IMR-90 (cell line): ENCODE measurements at regions not wholly inside any gene's neighbourhood (a gene's known extent, or its start where the extent isn't known, plus 50 kb on each side); places are given as distances from the start of the nearest gene placed in this dataset.

Experiments used
- BHLHE40 ChIP-seq: fragments of 150-350 bp; IDR thresholded peaks from 2 replicates; pipeline ENCODE4 v1.6.1; 2016; ENCODE audit warnings: mild to moderate bottlenecking, low read depth, low read length
- CEBPB ChIP-seq: IDR thresholded peaks from 2 replicates; pipeline ENCODE4 v1.6.1; 2012; ENCODE audit warnings: low read depth, low read length, improper control_type of control experiment
- FOS ChIP-seq: fragments of 150-350 bp; IDR thresholded peaks from 2 replicates; pipeline ENCODE4 v1.6.1; 2016; ENCODE audit warnings: low read depth, low read length
- MAZ ChIP-seq: IDR thresholded peaks from 2 replicates; pipeline ENCODE4 v1.6.1; 2012; ENCODE audit warnings: low read depth, mild to moderate bottlenecking, low read length, improper control_type of control experiment, moderate library complexity, borderline replicate concordance
- POLR2A ChIP-seq: IDR thresholded peaks from 2 replicates; pipeline ENCODE4 v1.6.1; 2012; ENCODE audit warnings: mild to moderate bottlenecking, low read depth, low read length
- RAD21 ChIP-seq: IDR thresholded peaks from 2 replicates; pipeline ENCODE4 v1.6.1; 2012; ENCODE audit warnings: low read length, improper control_type of control experiment
- TF ChIP-seq, protein P1 (sequence below): conservative IDR thresholded peaks from 2 replicates; pipeline ENCODE4 v1.5.1; 2012; ENCODE audit warnings: mild to moderate bottlenecking, low read depth, low read length, improper control_type of control experiment
- TF ChIP-seq, protein P2 (sequence below): fragments of 150-350 bp; IDR thresholded peaks from 2 replicates; pipeline ENCODE4 v1.6.1; 2017; ENCODE audit warnings: mild to moderate bottlenecking, antibody characterized with exemption, low read length, low read depth
- TF ChIP-seq, protein P3 (sequence below): fragments of 150-350 bp; IDR thresholded peaks from 2 replicates; pipeline ENCODE4 v1.6.1; 2016; ENCODE audit warnings: low read depth, mild to moderate bottlenecking, low read length, moderate library complexity, borderline replicate concordance

DNA sequence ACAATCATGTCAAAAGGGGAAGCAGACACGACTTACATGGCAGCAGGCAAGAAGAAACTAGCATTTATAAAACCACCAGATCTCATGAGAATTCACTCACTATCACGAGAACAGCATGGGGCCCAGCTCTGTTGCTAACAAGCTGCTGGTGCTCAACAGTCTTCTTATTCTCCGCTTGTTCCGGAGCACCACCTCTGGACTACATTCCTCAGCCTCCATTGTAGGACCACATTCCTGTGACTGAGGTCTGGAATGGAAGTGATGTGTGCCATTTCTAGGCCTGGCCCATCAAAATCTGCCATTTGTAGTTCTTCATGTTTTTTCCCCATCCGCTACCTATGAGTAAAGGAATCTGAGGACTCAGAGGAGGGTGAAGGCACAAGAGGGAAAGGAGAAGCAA is 111.5 kb upstream of the PTCHD1 start:
- TF ChIP-seq, protein P1, sequence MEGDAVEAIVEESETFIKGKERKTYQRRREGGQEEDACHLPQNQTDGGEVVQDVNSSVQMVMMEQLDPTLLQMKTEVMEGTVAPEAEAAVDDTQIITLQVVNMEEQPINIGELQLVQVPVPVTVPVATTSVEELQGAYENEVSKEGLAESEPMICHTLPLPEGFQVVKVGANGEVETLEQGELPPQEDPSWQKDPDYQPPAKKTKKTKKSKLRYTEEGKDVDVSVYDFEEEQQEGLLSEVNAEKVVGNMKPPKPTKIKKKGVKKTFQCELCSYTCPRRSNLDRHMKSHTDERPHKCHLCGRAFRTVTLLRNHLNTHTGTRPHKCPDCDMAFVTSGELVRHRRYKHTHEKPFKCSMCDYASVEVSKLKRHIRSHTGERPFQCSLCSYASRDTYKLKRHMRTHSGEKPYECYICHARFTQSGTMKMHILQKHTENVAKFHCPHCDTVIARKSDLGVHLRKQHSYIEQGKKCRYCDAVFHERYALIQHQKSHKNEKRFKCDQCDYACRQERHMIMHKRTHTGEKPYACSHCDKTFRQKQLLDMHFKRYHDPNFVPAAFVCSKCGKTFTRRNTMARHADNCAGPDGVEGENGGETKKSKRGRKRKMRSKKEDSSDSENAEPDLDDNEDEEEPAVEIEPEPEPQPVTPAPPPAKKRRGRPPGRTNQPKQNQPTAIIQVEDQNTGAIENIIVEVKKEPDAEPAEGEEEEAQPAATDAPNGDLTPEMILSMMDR: no peak
- TF ChIP-seq CEBPB: no peak
- TF ChIP-seq, protein P2, sequence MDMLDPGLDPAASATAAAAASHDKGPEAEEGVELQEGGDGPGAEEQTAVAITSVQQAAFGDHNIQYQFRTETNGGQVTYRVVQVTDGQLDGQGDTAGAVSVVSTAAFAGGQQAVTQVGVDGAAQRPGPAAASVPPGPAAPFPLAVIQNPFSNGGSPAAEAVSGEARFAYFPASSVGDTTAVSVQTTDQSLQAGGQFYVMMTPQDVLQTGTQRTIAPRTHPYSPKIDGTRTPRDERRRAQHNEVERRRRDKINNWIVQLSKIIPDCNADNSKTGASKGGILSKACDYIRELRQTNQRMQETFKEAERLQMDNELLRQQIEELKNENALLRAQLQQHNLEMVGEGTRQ: no peak
- TF ChIP-seq POLR2A: no peak
- no peak for TF ChIP-seq BHLHE40
- TF ChIP-seq, protein P3, sequence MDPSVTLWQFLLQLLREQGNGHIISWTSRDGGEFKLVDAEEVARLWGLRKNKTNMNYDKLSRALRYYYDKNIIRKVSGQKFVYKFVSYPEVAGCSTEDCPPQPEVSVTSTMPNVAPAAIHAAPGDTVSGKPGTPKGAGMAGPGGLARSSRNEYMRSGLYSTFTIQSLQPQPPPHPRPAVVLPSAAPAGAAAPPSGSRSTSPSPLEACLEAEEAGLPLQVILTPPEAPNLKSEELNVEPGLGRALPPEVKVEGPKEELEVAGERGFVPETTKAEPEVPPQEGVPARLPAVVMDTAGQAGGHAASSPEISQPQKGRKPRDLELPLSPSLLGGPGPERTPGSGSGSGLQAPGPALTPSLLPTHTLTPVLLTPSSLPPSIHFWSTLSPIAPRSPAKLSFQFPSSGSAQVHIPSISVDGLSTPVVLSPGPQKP: no peak
- TF ChIP-seq RAD21: no peak
- TF ChIP-seq FOS: no peak
- no peak for TF ChIP-seq MAZ
